ENCODE measurements at regions not wholly inside any gene's neighbourhood (a gene's known extent, or its start where the extent isn't known, plus 50 kb on each side); places are given as distances from the start of the nearest gene placed in this dataset.

- no peaks in the 10 kb centered on the region for H3K4me1 ChIP-seq (ENCODE audit: control insufficient read depth, insufficient read depth, low read length)
- ATAC-seq (no peak), FAIRE-seq (no peak), DNase-seq (ENCODE audit: low read depth, low spot score) (no peak)
- H4K20me1 ChIP-seq (ENCODE audit: control insufficient read depth, insufficient read depth), result no peaks in the 10 kb centered on the region
- no peaks in the 10 kb centered on the region for H3K27me3 ChIP-seq (replicated peaks in 1 of 2; ENCODE audit: control insufficient read depth in 2 of 2, insufficient read depth in 2 of 2, low read length in 1 of 2)
- H3K36me3 ChIP-seq (ENCODE audit: control insufficient read depth in 2 of 2, insufficient read depth in 2 of 2, low read length in 1 of 2), result no peaks in the 10 kb centered on the region
- no peak overlapping the region for H3K27ac ChIP-seq (ENCODE audit: control insufficient read depth, insufficient read depth)
- WGBS (ENCODE audit: insufficient coverage, insufficient replicate concordance, low lambda C conversion rate, missing lambda C conversion rate), result 65% methylated on average over 1 of the region's 1 CpG
- H2AFZ ChIP-seq (ENCODE audit: control insufficient read depth, low read depth, low read length), result no peak overlapping the region
- ChIA-PET CTCF (no interaction called here), SMC1A (ENCODE audit: uncharacterized antibody, unreplicated experiment) (interaction anchor here (1.2 kb wide), 1 partner anchor 10 kb away, joined by 3 read pairs; no protein-coding TSS in a partner anchor), POLR2A (no interaction called here), RAD21 (ENCODE audit: unreplicated experiment) (no interaction called here)
- intact Hi-C loops (cut with micrococcal nuclease; ENCODE audit: unreplicated experiment) (no loop called here), in situ Hi-C loops (cut with MboI) (no loop called here)
- H3K4me3 ChIP-seq, result no peak overlapping the region
- no peaks in the 10 kb centered on the region for H3K9me3 ChIP-seq (replicated peaks; ENCODE audit: control insufficient read depth, insufficient read depth, low read length)
- no TSS peak for BruUV-seq (replicated peaks)
- no peak for TF ChIP-seq ZNF207 (IDR thresholded peaks at IDR 0.05; ENCODE audit: borderline replicate concordance)
- TF ChIP-seq ZBED1 (IDR thresholded peaks at IDR 0.05; ENCODE audit: borderline replicate concordance), result no peak
- TF ChIP-seq FOXM1 (IDR thresholded peaks at IDR 0.05; ENCODE audit: low read depth, low read length), result no peak
- no peak for TF ChIP-seq ZNF217 (IDR thresholded peaks at IDR 0.05)
- TF ChIP-seq SIN3A (IDR thresholded peaks at IDR 0.05; ENCODE audit: low read depth, low read length), result no peak
- no peak for TF ChIP-seq JUNB (IDR thresholded peaks at IDR 0.05)
- TF ChIP-seq IRF5 (IDR thresholded peaks at IDR 0.05; ENCODE audit: borderline replicate concordance), result no peak
- TF ChIP-seq, protein P1, sequence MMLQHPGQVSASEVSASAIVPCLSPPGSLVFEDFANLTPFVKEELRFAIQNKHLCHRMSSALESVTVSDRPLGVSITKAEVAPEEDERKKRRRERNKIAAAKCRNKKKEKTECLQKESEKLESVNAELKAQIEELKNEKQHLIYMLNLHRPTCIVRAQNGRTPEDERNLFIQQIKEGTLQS (IDR thresholded peaks at IDR 0.05; ENCODE audit: borderline replicate concordance, extremely low read depth, low read depth, low read length), result no peak
- no peak for TF ChIP-seq SPI1 (IDR thresholded peaks at IDR 0.05; ENCODE audit: borderline replicate concordance, insufficient read depth, low read depth, low read length)
- no peak for TF ChIP-seq PAX5 (IDR thresholded peaks at IDR 0.05; ENCODE audit: borderline replicate concordance, low read depth, low read length)
- TF ChIP-seq USF2 (IDR thresholded peaks at IDR 0.05; ENCODE audit: borderline replicate concordance, low read depth, low read length), result no peak
- no peak for TF ChIP-seq FOXK2 (IDR thresholded peaks at IDR 0.05)
- no peak for TF ChIP-seq GABPA (IDR thresholded peaks at IDR 0.05; ENCODE audit: low read depth)
- TF ChIP-seq SMC3 (IDR thresholded peaks at IDR 0.05; ENCODE audit: borderline replicate concordance, low read length), result no peak
- no peak for TF ChIP-seq SREBF1 (IDR thresholded peaks at IDR 0.05; ENCODE audit: low read length)
- no peak for TF ChIP-seq SRF (IDR thresholded peaks at IDR 0.05; ENCODE audit: low read depth in 2 of 2, low read length in 2 of 2)
- H3K4me2 ChIP-seq (ENCODE audit: control insufficient read depth, insufficient read depth), result no peak overlapping the region
- H3K79me2 ChIP-seq (ENCODE audit: control insufficient read depth, insufficient read depth, low read length), result no peaks in the 10 kb centered on the region
- no peak overlapping the region for H3K9ac ChIP-seq (ENCODE audit: control insufficient read depth, insufficient read depth, low read length)
Observed at GRCh38 chr6:121726596-121726995, 291.1 kb downstream of the GJA1 start.

Measured in GM12878 (cell line).